Activated naive CD4-positive, alpha-beta T cell treated with anti-CD3 and anti-CD28 coated beads for 36 hours (primary cell): ENCODE measurements at regions not wholly inside any gene's neighbourhood (a gene's known extent, or its start where the extent isn't known, plus 50 kb on each side); places are given as distances from the start of the nearest gene placed in this dataset.
"Not testable (repeated sequence)": the region's sequence is repeated elsewhere in the genome, so short reads cannot be mapped to it uniquely, and the experiment has no call there.

ENCODE experiments used
- CTCF ChIA-PET: fragments of 350-600 bp; sonication (Branson Sonifier 250); formaldehyde crosslinking; loops from one replicate; lab custom pipeline; 2021; ENCODE audit warnings: antibody characterized with exemption; lab: Charles Lee
- DNase-seq: peaks from one replicate; pipeline ENCODE4 v3.0.0-alpha.2; 2020
- H3K27ac Mint-ChIP-seq: one replicate; pipeline ENCODE4 v1.8.0; 2021; ENCODE audit warnings: mild to moderate bottlenecking, mixed read lengths
- H3K27me3 Mint-ChIP-seq: one replicate; pipeline ENCODE4 v1.8.0; 2021; ENCODE audit warnings: low read depth, mixed read lengths
- H3K36me3 Mint-ChIP-seq: one replicate; pipeline ENCODE4 v1.8.0; 2021; ENCODE audit warnings: low read depth, mixed read lengths
- H3K4me1 Mint-ChIP-seq: one replicate; pipeline ENCODE4 v1.8.0; 2021; ENCODE audit warnings: low read depth, mixed read lengths
- H3K4me3 Mint-ChIP-seq: one replicate; pipeline ENCODE4 v1.8.0; 2021; ENCODE audit warnings: mild to moderate bottlenecking, moderate library complexity, mixed read lengths
- H3K9me3 Mint-ChIP-seq: one replicate; pipeline ENCODE4 v1.8.0; 2021; ENCODE audit warnings: mixed read lengths
- intact Hi-C: fragments of 100-400 bp; cut with micrococcal nuclease; formaldehyde crosslinking; loops from one replicate; pipeline ENCODE4 v1.15.1; 2023

- intact Hi-C loops = no loop called here
- no peaks in the 10 kb centered on the region for H3K36me3 Mint-ChIP-seq
- CTCF ChIA-PET = interaction anchor here (0.6 kb wide), 1 partner anchor 854 kb away, joined by 3 read pairs; no protein-coding TSS in a partner anchor
- no peaks in the 10 kb centered on the region for H3K27me3 Mint-ChIP-seq
- H3K27ac Mint-ChIP-seq = no peak overlapping the region
- no peaks in the 10 kb centered on the region for H3K4me1 Mint-ChIP-seq
- DNase-seq = no peak
- H3K4me3 Mint-ChIP-seq = no peak overlapping the region
- H3K9me3 Mint-ChIP-seq = no peaks in the 10 kb centered on the region
Measured at GRCh38 chr5:3460416-3460815, 135.2 kb upstream of the IRX1 start.

- no peak overlapping the region for H3K4me3 Mint-ChIP-seq
- H3K27me3 Mint-ChIP-seq = no peaks in the 10 kb centered on the region
- DNase-seq = no peak
- H3K4me1 Mint-ChIP-seq = no peaks in the 10 kb centered on the region
- H3K27ac Mint-ChIP-seq = no peak overlapping the region
- CTCF ChIA-PET = no interaction called here
- intact Hi-C loops = no loop called here
- no peaks in the 10 kb centered on the region for H3K36me3 Mint-ChIP-seq
- H3K9me3 Mint-ChIP-seq = no peaks in the 10 kb centered on the region
Measured at GRCh38 chr5:3456121-3456681, 139.4 kb upstream of the IRX1 start.

GRCh38 chr5:3454028-3454427 is 141.6 kb upstream of the IRX1 start:
- H3K27ac Mint-ChIP-seq, H3K9me3 Mint-ChIP-seq, H3K36me3 Mint-ChIP-seq, intact Hi-C loops, H3K4me1 Mint-ChIP-seq, CTCF ChIA-PET, H3K27me3 Mint-ChIP-seq, H3K4me3 Mint-ChIP-seq, DNase-seq: not testable (repeated sequence)

- H3K36me3 Mint-ChIP-seq = no peaks in the 10 kb centered on the region
- H3K27me3 Mint-ChIP-seq = no peaks in the 10 kb centered on the region
- no peak for DNase-seq
- H3K4me1 Mint-ChIP-seq = no peaks in the 10 kb centered on the region
- no peaks in the 10 kb centered on the region for H3K9me3 Mint-ChIP-seq
- H3K27ac Mint-ChIP-seq = no peak overlapping the region
- intact Hi-C loops = no loop called here
- CTCF ChIA-PET = no interaction called here
- no peak overlapping the region for H3K4me3 Mint-ChIP-seq
Measured at GRCh38 chr5:3452622-3453021, 143.0 kb upstream of the IRX1 start.

GRCh38 chr5:3451961-3452360 is 143.7 kb upstream of the IRX1 start:
- Mint-ChIP-seq H3K4me1 (no peaks in the 10 kb centered on the region), H3K9me3 (peaks cover 2% of the 10 kb centered on the region), H3K27me3 (no peaks in the 10 kb centered on the region), H3K4me3 (no peak overlapping the region), H3K27ac (no peak overlapping the region), H3K36me3 (no peaks in the 10 kb centered on the region)
- intact Hi-C loops = no loop called here
- CTCF ChIA-PET = no interaction called here
- no peak for DNase-seq

- H3K36me3 Mint-ChIP-seq = no peaks in the 10 kb centered on the region
- no peak overlapping the region for H3K27ac Mint-ChIP-seq
- H3K4me1 Mint-ChIP-seq = no peaks in the 10 kb centered on the region
- CTCF ChIA-PET = no interaction called here
- DNase-seq = no peak
- no peaks in the 10 kb centered on the region for H3K27me3 Mint-ChIP-seq
- peaks cover 4% of the 10 kb centered on the region for H3K9me3 Mint-ChIP-seq
- H3K4me3 Mint-ChIP-seq = no peak overlapping the region
- intact Hi-C loops = no loop called here
Measured at GRCh38 chr5:3449481-3449880, 146.2 kb upstream of the IRX1 start.

- Mint-ChIP-seq H3K4me1 (no peaks in the 10 kb centered on the region), H3K9me3 (peaks cover 4% of the 10 kb centered on the region), H3K27ac (no peak overlapping the region), H3K4me3 (no peak overlapping the region), H3K27me3 (no peaks in the 10 kb centered on the region), H3K36me3 (no peaks in the 10 kb centered on the region)
- CTCF ChIA-PET = no interaction called here
- DNase-seq = no peak
- intact Hi-C loops = no loop called here
Measured at GRCh38 chr5:3446410-3446809, 149.2 kb upstream of the IRX1 start.

- H3K9me3 Mint-ChIP-seq, H3K36me3 Mint-ChIP-seq, H3K27ac Mint-ChIP-seq, intact Hi-C loops, H3K4me3 Mint-ChIP-seq, CTCF ChIA-PET, H3K27me3 Mint-ChIP-seq, DNase-seq, H3K4me1 Mint-ChIP-seq: not testable (repeated sequence)
Measured at GRCh38 chr5:3445517-3445916, 150.1 kb upstream of the IRX1 start.

GRCh38 chr5:3432135-3432534 is 163.5 kb upstream of the IRX1 start:
- Mint-ChIP-seq H3K36me3 (no peaks in the 10 kb centered on the region), H3K4me1 (no peaks in the 10 kb centered on the region), H3K4me3 (no peak overlapping the region), H3K9me3 (no peaks in the 10 kb centered on the region), H3K27ac (no peak overlapping the region), H3K27me3 (peaks cover 8% of the 10 kb centered on the region)
- intact Hi-C loops = no loop called here
- CTCF ChIA-PET = interaction anchor here (0.6 to 0.7 kb wide), 2 partner anchors 139 to 610 kb away, joined by 3 to 6 read pairs; no protein-coding TSS in a partner anchor
- DNase-seq = no peak

GRCh38 chr5:3430691-3431090 is 164.9 kb upstream of the IRX1 start:
- H3K36me3 Mint-ChIP-seq = no peaks in the 10 kb centered on the region
- CTCF ChIA-PET = no interaction called here
- H3K4me3 Mint-ChIP-seq = no peak overlapping the region
- peaks cover 6% of the 10 kb centered on the region for H3K27me3 Mint-ChIP-seq
- no peak for DNase-seq
- intact Hi-C loops = no loop called here
- no peak overlapping the region for H3K27ac Mint-ChIP-seq
- no peaks in the 10 kb centered on the region for H3K4me1 Mint-ChIP-seq
- no peaks in the 10 kb centered on the region for H3K9me3 Mint-ChIP-seq

- H3K36me3 Mint-ChIP-seq = no peaks in the 10 kb centered on the region
- no peak for DNase-seq
- CTCF ChIA-PET = no interaction called here
- H3K27ac Mint-ChIP-seq = no peak overlapping the region
- H3K4me3 Mint-ChIP-seq = no peak overlapping the region
- intact Hi-C loops = no loop called here
- peaks cover 6% of the 10 kb centered on the region for H3K27me3 Mint-ChIP-seq
- H3K9me3 Mint-ChIP-seq = no peaks in the 10 kb centered on the region
- H3K4me1 Mint-ChIP-seq = no peaks in the 10 kb centered on the region
Measured at GRCh38 chr5:3429962-3430361, 165.7 kb upstream of the IRX1 start.

- H3K4me3 Mint-ChIP-seq = no peak overlapping the region
- CTCF ChIA-PET = no interaction called here
- no peaks in the 10 kb centered on the region for H3K4me1 Mint-ChIP-seq
- H3K36me3 Mint-ChIP-seq = no peaks in the 10 kb centered on the region
- no peak overlapping the region for H3K27ac Mint-ChIP-seq
- peaks cover 6% of the 10 kb centered on the region for H3K27me3 Mint-ChIP-seq
- H3K9me3 Mint-ChIP-seq = no peaks in the 10 kb centered on the region
- no peak for DNase-seq
- intact Hi-C loops = no loop called here
Measured at GRCh38 chr5:3428334-3428733, 167.3 kb upstream of the IRX1 start.

- DNase-seq = no peak
- H3K27ac Mint-ChIP-seq = no peak overlapping the region
- peaks cover 2% of the 10 kb centered on the region for H3K9me3 Mint-ChIP-seq
- H3K36me3 Mint-ChIP-seq = no peaks in the 10 kb centered on the region
- H3K4me1 Mint-ChIP-seq = no peaks in the 10 kb centered on the region
- intact Hi-C loops = no loop called here
- CTCF ChIA-PET = no interaction called here
- peaks cover 6% of the 10 kb centered on the region for H3K27me3 Mint-ChIP-seq
- no peak overlapping the region for H3K4me3 Mint-ChIP-seq
Measured at GRCh38 chr5:3424946-3425345, 170.7 kb upstream of the IRX1 start.
